Adrenal gland (tissue), 9 donors: ENCODE measurements at regions not wholly inside any gene's neighbourhood (a gene's known extent, or its start where the extent isn't known, plus 50 kb on each side); places are given as distances from the start of the nearest gene placed in this dataset.

Source experiments
- DNase-seq, 7 donors: peaks; one replicate each; pipeline ENCODE4 v3.0.0-alpha.2; 2019 to 2020
- H3K27ac ChIP-seq, 5 donors: fragments of 200-600 bp; sonication (generic) in 4 of 5; 1 replicate in 3 of 5; 2 replicates in 2 of 5; pipeline versions ENCODE4 v1.5.1 to v1.8.0; 2016 to 2020; ENCODE audit warnings: mild to moderate bottlenecking in 1 of 5
- H3K27me3 ChIP-seq: fragments of 200-600 bp; 2 replicates; pipeline ENCODE4 v1.8.0; 2021
- H3K36me3 ChIP-seq, 2 donors: fragments of 200-600 bp; replicated peaks in 1 of 2; 1 replicate in 1 of 2; 2 replicates in 1 of 2; pipeline versions ENCODE4 v1.5.1 to v1.8.0; 2018 to 2022
- H3K4me1 ChIP-seq, 2 donors: fragments of 200-600 bp; replicated peaks in 1 of 2; 1 replicate in 1 of 2; 2 replicates in 1 of 2; pipeline versions ENCODE4 v1.5.1 to v1.8.0; 2018 to 2021
- H3K4me3 ChIP-seq, 4 donors: fragments of 200-600 bp; sonication (generic) in 3 of 4; one replicate each; pipeline ENCODE4 v1.5.1; 2016 to 2018
- H3K9me3 ChIP-seq, 3 donors: fragments of 200-600 bp; sonication (generic) in 1 of 3; replicated peaks in 1 of 3; 1 replicate in 2 of 3; 2 replicates in 1 of 3; pipeline versions ENCODE4 v1.5.1 to v1.8.0; 2016 to 2021
- POLR2A ChIP-seq, 2 donors: fragments of 450-650 bp; IDR thresholded peaks; one replicate each; pipeline ENCODE4 v1.6.1; 2017; ENCODE audit warnings: antibody characterized with exemption in 2 of 2, mild to moderate bottlenecking in 2 of 2, moderate library complexity in 1 of 2
- WGBS, 4 donors: extraction: QIAGEN DNeasy Blood & Tissue Kit in 2 of 4; methylation state at CpG; one replicate each; pipeline versions ENCODE4 v1.1.5 to v1.1.7; 2013 to 2017; 5-methylcytosine and 5-hydroxymethylcytosine counted together
- intact Hi-C, 2 donors: fragments of 100-400 bp; cut with DNase I; formaldehyde crosslinking; loops; one replicate each; pipeline versions ENCODE4 v1.14.1 to v1.15.0; 2022 to 2023
- TF ChIP-seq, protein P1 (sequence below), 6 experiments: fragments of 450-650 bp in 4 of 6; fragments of 200-600 bp in 2 of 6; sonication (generic) in 1 of 6; IDR thresholded peaks; 1 replicate in 5 of 6; 2 replicates in 1 of 6; pipeline versions ENCODE4 v1.5.1 to v1.8.0; 2016 to 2021; ENCODE audit warnings: antibody characterized with exemption in 6 of 6, mild to moderate bottlenecking in 2 of 6, moderate library complexity in 1 of 6
- donor health status: healthy with polysubstance abuse.
- donor health status: Bipolar disorder and iron deficiency.
- donor health status: DM: yes; HTN: yes; CAD: no.
- donor health status: DM: no; HTN: no; CAD: no.
- donor health status: DM: no; HTN: no; CAD: no.

- no peaks in the 10 kb centered on the region for H3K36me3 ChIP-seq
- WGBS, 4 donors: 66 to 77% (median 74%) methylated on average over 4 of the region's 4 CpGs
- peaks cover 5 to 7% of the 10 kb centered on the region in 2 donors for H3K4me1 ChIP-seq
- H3K4me3 ChIP-seq: no peak overlapping the region
- H3K27me3 ChIP-seq: no peaks in the 10 kb centered on the region
- intact Hi-C loops: no loop called here
- H3K27ac ChIP-seq: peak overlapping the region in 1 of 5 donors; percentile 56
- TF ChIP-seq POLR2A (IDR thresholded peaks at IDR 0.05): no peak
- TF ChIP-seq, protein P1, sequence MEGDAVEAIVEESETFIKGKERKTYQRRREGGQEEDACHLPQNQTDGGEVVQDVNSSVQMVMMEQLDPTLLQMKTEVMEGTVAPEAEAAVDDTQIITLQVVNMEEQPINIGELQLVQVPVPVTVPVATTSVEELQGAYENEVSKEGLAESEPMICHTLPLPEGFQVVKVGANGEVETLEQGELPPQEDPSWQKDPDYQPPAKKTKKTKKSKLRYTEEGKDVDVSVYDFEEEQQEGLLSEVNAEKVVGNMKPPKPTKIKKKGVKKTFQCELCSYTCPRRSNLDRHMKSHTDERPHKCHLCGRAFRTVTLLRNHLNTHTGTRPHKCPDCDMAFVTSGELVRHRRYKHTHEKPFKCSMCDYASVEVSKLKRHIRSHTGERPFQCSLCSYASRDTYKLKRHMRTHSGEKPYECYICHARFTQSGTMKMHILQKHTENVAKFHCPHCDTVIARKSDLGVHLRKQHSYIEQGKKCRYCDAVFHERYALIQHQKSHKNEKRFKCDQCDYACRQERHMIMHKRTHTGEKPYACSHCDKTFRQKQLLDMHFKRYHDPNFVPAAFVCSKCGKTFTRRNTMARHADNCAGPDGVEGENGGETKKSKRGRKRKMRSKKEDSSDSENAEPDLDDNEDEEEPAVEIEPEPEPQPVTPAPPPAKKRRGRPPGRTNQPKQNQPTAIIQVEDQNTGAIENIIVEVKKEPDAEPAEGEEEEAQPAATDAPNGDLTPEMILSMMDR (IDR thresholded peaks at IDR 0.05): no peak
- DNase-seq: peak in 3 of 7 donors; percentile 15 to 34 (median 16)
- no peaks in the 10 kb centered on the region for H3K9me3 ChIP-seq
Measured at GRCh38 chr10:62560201-62560819, 186.1 kb downstream of the ZNF365 start.

GRCh38 chr10:62561151-62561550, 187.0 kb downstream of the ZNF365 start:
- Histone ChIP-seq H3K27me3 (no peaks in the 10 kb centered on the region), H3K36me3 (no peaks in the 10 kb centered on the region), H3K4me1 (peaks cover 5 to 7% of the 10 kb centered on the region in 2 donors), H3K9me3 (no peaks in the 10 kb centered on the region), H3K27ac (no peak overlapping the region), H3K4me3 (no peak overlapping the region)
- intact Hi-C loops: no loop called here
- no peak for DNase-seq
- TF ChIP-seq POLR2A (IDR thresholded peaks at IDR 0.05): no peak
- TF ChIP-seq, protein P1 (IDR thresholded peaks at IDR 0.05): no peak
- 57 to 79% (median 73%) methylated on average over 3 of the region's 3 CpGs for WGBS, 4 donors

DNA sequence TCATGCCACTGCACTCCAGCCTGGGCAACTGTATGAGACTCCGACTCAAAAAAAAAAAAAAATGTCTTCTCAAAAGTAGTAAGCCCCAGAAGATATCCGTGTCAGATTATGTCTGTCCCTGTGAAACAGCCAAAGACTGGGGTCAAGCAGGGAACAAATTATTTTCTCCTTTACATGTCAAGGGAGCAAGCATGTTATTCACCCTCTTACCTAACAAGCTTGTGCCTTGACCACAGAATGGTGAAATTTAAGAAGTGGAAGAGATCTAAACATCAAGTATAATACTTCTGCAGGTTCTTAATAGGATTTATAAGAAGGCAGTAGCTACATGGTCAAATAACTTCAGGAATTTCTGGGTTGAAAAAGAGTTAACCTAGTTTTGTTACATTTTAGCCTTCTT, 187.9 kb downstream of the ZNF365 start:
- Histone ChIP-seq H3K4me1 (peaks cover 5 to 7% of the 10 kb centered on the region in 2 donors), H3K27ac (no peak overlapping the region), H3K4me3 (no peak overlapping the region), H3K36me3 (no peaks in the 10 kb centered on the region), H3K27me3 (no peaks in the 10 kb centered on the region), H3K9me3 (no peaks in the 10 kb centered on the region)
- no peak for DNase-seq
- TF ChIP-seq, protein P1 (IDR thresholded peaks at IDR 0.05): no peak
- no peak for TF ChIP-seq POLR2A (IDR thresholded peaks at IDR 0.05)
- WGBS, 4 donors: 81 to 90% (median 87%) methylated on average over 2 of the region's 2 CpGs
- intact Hi-C loops: no loop called here

DNA sequence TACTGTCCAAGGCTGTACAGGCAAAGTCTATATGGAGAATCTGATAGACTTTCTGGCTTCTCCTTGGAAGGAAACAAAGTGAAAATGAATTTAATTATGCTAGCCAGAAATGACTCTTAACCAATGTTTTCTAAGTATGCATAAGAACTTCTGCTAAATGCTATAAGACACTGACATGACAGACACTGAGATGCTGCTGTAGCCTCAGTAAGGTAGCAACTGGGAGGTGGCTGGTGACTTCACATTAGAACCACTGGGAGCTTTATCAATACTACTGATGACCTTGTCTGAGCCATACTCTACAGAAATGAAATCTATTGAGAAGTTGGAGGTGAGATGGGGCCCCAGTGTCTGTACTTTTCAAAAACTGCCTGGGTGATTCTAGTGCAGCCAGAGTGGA, 188.6 kb downstream of the ZNF365 start:
- peak overlapping the region in 1 of 5 donors; percentile 81 for H3K27ac ChIP-seq
- DNase-seq: no peak
- H3K36me3 ChIP-seq: no peaks in the 10 kb centered on the region
- no peak overlapping the region for H3K4me3 ChIP-seq
- intact Hi-C loops: no loop called here
- no peaks in the 10 kb centered on the region for H3K9me3 ChIP-seq
- H3K4me1 ChIP-seq: peaks cover 5 to 7% of the 10 kb centered on the region in 2 donors
- H3K27me3 ChIP-seq: no peaks in the 10 kb centered on the region
- TF ChIP-seq POLR2A (IDR thresholded peaks at IDR 0.05): no peak
- TF ChIP-seq, protein P1 (IDR thresholded peaks at IDR 0.05): no peak
